HG03175 (cell line): ENCODE measurements at regions not wholly inside any gene's neighbourhood (a gene's known extent, or its start where the extent isn't known, plus 50 kb on each side); places are given as distances from the start of the nearest gene placed in this dataset.

Experiments
- ATAC-seq: cut with Tn5 transposase; IDR thresholded peaks from one replicate; pipeline ENCODE4 v1.9.1; 2021; ENCODE audit warnings: mild to moderate bottlenecking, moderate library complexity; ENCODE audit not compliant: unreplicated experiment

GRCh38 chr3:24965706-24966385, 462.2 kb upstream of the RARB start:
- no peak for ATAC-seq

- ATAC-seq: no peak
Observed at GRCh38 chr3:24968036-24968435, 460.0 kb upstream of the RARB start.

GRCh38 chr3:24972491-24972890, 455.6 kb upstream of the RARB start:
- ATAC-seq: no peak

- ATAC-seq: no peak
Observed at GRCh38 chr3:24981309-24981708, 446.8 kb upstream of the RARB start.

GRCh38 chr3:24981924-24982323, 446.1 kb upstream of the RARB start:
- no peak for ATAC-seq

- no peak for ATAC-seq
Observed at GRCh38 chr3:24985668-24986067, 442.4 kb upstream of the RARB start.

- no peak for ATAC-seq
Observed at GRCh38 chr3:24986612-24987011, 441.5 kb upstream of the RARB start.

- ATAC-seq: no peak
Observed at GRCh38 chr3:24999357-24999756, 428.7 kb upstream of the RARB start.

- no peak for ATAC-seq
Observed at GRCh38 chr3:25000971-25001591, 427.0 kb upstream of the RARB start.

GRCh38 chr3:25002052-25002451, 426.0 kb upstream of the RARB start:
- no peak for ATAC-seq

- peak; percentile 99 for ATAC-seq
Observed at GRCh38 chr3:25007974-25008658, 419.9 kb upstream of the RARB start.

- no peak for ATAC-seq
Observed at GRCh38 chr3:25009665-25010064, 418.4 kb upstream of the RARB start.

- ATAC-seq: no peak
Observed at GRCh38 chr3:25015599-25015998, 412.5 kb upstream of the RARB start.

- no peak for ATAC-seq
Observed at GRCh38 chr3:25018909-25019308, 409.2 kb upstream of the RARB start.

- no peak for ATAC-seq
Observed at GRCh38 chr3:25019506-25019905, 408.6 kb upstream of the RARB start.

GRCh38 chr3:25021816-25022215, 406.2 kb upstream of the RARB start:
- no peak for ATAC-seq

- ATAC-seq: no peak
Observed at GRCh38 chr3:25023876-25024275, 404.2 kb upstream of the RARB start.

GRCh38 chr3:25025236-25025635, 402.8 kb upstream of the RARB start:
- no peak for ATAC-seq

GRCh38 chr3:25027650-25028049, 400.4 kb upstream of the RARB start:
- no peak for ATAC-seq

- ATAC-seq: no peak
Observed at GRCh38 chr3:25029820-25030219, 398.2 kb upstream of the RARB start.

GRCh38 chr3:25032344-25032743, 395.7 kb upstream of the RARB start:
- no peak for ATAC-seq

- ATAC-seq: peak; percentile 83
Observed at GRCh38 chr3:25033407-25034029, 394.5 kb upstream of the RARB start.
